ENCODE measurements at regions not wholly inside any gene's neighbourhood (a gene's known extent, or its start where the extent isn't known, plus 50 kb on each side); places are given as distances from the start of the nearest gene placed in this dataset.

DNA sequence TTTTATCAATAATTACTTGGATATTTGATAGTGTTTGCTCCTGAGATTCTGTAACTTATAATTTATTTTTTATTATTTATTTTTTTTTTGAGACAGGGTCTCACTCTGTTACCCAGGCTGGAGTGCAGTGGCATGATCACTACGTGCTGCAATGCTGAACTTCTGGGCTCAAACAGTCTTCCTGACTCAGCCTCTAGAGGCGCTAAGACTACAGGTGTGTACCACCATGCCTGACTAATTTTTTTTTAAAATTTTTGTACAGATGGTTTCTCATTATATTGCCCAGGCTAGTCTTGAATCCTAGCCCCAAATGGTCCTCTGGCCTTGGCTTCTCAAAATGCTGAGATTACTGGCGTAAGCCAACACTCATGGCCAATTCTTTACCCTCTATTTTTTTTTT, 845.5 kb upstream of the ADGRL4 start:
- DNase-seq = no peak

DNA sequence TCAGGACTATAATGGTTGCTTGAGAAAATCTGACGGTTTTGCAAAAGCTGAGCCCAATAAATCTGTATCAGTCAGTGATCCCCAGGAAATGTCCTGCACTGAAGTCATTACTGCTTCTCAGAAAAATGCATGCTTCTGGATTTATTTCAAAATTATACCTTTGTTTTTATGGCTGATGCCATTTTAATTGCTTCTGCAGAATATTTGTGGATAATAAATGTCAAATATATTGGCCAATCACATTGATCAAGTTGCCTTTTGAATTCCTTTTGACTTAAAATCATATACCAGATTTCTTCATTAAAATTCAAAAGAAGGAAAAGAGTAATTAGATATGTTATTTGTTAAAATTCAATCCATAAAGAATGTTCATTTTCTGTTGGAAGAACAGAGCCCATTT, 842.9 kb upstream of the ADGRL4 start:
- no peak for DNase-seq

DNA sequence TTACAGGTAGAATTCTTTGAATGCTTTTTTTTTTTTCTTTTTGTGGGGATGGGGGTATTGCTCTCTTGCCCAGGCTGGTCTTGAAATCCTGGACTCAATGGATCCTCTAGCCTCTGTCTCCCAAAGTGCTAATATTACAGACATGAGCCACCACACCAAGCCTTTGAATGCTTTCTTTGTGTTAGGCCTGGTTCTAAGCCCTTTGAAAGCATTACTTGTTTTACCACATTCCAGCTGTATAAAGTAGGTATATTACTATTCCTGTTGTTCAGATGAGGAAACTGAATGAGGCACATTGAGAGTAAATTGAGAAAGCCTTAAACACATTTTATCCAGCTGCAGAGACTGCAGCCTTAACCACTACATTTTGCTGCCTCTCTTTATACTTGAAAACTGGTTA, 841.8 kb upstream of the ADGRL4 start:
- peak; percentile 15 for DNase-seq

DNA sequence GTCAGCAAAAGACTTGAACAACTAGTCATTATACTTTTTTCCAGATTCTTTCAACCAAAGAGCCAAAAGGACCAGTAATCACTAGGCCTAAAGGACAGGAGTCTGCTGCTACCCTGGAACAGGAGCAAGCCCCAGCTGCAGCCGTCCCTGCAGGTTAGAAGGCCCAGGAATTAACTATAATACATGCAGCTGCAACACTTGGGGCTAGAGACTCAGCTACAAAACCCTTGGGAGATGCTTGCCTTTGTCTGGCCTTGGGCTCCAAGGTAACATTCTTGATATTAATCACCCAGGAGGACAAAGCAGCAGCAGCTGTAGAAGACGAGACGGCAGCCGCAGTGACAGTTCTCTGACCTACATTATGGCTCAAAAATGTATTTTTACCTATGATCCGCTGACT, 841.2 kb upstream of the ADGRL4 start:
- peak; percentile 34 for DNase-seq

DNA sequence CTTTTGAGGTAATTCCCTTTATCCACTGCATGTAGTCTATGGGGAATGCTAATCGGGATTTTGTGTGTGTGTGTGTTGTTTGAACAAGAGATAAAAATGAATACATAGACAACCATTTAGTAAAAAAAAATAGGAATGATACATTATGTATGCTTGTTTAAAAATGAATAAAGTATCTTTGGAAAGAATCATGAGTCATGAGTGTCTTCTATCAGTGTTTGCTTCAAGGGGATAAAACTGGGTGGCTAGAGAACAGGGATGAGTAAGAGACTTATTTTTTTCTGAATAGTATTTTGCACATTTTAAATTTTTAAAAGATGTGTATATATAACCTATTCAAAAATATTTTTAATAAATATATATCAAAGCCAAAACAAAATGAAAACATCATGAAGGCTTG, 839.4 kb upstream of the ADGRL4 start:
- DNase-seq = no peak

DNA sequence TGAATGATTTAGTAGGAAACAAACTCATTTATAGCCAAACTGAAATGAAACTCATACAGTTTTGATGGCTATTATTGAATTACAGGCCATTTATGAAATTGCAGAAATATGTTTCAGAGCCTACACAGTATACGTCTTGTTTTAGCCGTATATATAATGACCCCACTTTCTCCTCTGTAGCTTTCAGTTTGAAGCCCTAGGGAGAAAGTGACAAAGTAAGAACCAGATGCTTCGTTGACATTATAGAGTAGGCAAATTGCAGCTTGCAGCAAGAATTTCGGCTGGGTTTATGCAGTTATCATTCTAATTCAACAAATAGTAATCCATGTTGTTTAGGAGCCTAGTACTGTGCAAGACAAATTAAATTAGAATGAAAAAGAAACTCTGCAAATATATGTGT, 836.3 kb upstream of the ADGRL4 start:
- DNase-seq = no peak

DNA sequence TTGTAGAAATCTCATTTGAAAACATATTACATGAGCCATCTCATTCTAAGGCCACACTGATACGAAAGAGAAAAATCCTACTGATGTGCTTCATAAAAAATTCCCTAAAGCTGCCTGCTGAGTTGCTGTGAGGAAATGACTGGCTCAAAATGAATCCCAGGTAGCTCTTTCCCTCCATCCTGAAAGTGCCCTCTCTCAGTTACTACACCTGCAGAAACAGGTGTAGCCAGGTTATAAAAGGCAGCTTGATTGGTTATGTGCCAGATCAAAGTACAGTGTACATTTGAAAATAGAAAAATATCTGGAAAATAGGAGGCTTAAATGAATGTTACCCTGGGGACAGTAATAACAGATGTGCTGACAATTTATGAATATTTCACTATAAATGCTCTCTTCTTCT, 833.4 kb upstream of the ADGRL4 start:
- DNase-seq = no peak

DNA sequence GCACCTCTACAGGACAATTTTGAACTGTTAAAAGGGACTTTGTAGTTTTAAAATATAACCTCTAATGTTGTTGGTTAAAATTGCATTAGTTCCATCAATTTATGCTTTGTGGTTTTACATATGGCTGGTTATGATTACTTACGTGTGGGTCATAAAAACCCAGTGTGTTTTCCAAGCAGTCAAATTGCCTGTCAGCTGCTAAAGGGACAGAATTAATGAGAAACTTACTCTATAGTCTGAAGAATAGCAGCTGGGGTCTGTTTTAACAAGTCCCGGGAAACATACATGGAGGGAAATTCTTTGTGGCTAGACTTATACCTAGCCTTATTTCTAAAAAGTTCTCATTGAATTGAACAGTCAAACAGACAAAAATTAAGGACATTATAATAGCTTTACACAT, 820.9 kb upstream of the ADGRL4 start:
- DNase-seq = no peak

DNA sequence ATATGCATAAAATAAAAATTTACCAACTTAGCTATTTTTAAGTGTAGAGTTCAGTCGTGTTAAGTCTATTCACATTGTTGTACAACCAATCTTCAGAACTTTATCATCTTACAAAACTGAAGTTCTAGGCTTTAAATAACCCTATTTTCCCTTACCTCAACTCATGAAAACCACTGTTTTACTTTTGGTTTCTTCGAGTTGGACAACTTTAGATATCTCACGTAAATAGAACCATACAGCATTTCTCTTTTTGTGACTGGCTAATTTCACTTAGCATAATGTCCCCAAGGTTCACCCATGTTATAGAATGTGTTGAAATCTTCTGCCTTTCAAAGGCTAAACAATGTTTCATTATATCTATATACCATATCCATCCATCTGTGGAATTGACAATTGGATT, 819.0 kb upstream of the ADGRL4 start:
- DNase-seq = no peak

DNA sequence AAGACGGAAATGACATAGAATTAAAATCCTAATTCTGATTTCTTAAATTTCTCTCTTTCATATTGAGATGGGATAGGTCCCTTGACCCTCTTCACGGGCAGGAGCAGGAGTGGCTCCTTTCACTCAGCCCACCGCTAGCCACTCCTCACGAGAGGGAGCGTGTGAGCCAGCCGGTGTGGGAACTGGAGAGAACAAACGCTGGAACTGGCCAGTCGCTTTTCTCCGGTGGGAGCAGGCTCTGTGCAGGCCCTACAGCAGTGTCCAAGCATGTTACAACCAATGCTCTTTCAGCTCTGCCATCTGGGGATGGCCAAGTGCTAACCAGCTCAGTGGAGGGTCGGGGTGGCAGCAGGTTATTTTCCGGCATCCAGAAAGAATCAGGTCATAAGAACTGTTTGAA, 815.5 kb upstream of the ADGRL4 start:
- no peak for DNase-seq

DNA sequence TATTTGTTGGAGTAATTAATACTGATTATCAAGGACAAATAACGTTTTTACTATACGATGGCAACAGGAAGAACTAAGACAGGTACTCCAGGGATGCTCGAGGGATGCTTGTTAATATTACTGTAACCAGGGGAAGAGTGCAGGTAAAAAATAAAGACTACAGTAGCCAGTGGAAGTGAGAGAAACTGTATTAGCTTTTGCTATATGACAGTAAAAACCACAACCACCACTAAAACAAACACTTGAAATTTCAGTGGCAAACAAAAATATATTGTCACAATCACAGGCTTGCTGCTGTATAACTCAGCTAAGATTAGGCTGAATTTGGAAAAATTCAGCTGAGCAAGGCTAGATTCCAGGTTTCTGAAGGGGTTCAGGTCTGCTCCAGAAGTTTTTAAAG, 812.6 kb upstream of the ADGRL4 start:
- no peak for DNase-seq

DNA sequence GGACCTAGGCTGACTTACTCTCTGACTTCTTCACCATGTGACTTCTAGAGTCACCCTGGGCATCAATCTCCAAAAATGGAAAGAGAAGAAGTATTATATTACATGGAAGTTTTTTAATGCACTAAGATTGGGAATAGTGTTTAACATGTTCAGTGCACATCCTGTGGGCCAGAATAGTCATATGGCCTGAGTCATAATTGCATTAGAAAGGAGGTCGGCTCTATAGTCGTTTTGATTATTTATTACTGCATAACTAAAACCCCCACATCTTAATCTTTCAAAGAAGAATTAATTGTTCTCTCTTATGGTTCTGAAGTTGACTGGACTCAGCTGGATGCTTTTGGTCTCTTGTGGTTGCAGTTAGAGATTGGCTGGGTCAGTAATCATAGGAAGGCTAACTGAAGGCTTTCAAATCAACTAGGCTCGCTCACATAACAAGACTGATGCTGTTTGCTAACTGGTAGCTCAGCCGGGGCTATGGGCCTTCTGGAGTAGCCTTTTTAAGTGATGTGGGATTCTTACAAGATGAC, 810.6 kb upstream of the ADGRL4 start:
- DNase-seq = no peak

DNA sequence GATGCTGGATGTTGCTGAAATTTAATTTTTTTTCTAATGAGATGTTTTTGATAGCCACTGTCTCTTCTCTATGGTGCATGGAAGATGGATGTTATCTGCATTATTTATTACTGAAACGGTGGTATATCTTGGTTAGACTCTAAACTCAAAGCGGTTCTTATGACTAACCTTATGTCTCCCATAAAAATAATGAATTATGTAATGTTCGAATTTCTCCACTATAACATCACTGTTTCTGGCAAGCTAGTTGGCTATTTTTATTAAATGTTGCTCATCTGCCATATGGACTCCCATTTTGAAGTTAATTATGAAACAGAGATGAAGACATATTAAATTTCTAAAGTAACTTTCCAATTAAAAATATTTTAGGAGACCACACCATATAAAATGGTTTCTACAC, 808.6 kb upstream of the ADGRL4 start:
- no peak for DNase-seq

DNA sequence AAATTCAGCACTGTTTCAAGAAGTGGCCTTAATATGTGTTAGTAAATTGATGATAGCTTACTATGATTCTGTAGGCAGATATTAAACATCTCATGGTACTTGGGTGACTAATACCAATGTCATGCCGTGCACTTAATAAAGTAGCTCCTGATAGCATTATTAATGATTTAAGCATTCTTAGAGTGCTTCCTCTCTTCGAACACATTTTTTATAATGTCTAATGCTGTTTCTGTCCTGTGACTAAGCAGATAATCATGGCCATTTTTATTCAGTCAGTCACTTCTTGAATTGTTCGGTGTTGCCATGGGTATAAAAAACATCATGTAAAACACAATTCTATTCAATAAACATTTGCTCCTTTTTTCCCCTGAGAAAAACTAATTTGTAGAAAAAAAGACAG, 804.6 kb upstream of the ADGRL4 start:
- no peak for DNase-seq

DNA sequence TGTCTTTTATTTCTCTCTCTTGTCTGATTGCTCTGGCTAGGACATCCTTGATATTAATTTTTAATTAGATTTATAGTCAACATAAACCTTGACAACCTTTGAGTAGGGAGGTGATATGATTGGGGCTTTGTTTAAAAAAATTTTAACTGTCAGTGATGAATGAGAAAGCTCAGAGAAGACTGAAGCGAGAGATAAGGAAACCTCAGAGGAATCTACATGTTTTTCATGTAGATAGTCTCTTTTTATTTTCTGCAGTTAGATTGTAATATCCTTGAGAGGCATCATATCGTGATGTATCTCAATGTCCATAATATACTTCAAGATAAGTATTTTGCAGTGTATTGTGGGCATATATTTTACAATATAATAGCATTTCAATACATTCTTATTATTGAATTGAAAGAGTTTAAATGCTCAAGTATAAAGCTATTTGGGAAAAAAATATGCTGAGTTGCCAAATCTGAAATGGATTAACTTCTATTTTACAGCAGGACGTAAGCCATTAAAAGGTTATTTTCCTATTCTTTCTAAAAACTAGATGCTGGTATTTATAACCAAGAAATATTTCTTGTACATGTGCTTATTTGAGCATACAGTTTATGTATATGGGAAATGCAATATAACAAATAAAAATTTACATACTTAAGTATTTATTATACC, 802.4 kb upstream of the ADGRL4 start:
- no peak for DNase-seq

DNA sequence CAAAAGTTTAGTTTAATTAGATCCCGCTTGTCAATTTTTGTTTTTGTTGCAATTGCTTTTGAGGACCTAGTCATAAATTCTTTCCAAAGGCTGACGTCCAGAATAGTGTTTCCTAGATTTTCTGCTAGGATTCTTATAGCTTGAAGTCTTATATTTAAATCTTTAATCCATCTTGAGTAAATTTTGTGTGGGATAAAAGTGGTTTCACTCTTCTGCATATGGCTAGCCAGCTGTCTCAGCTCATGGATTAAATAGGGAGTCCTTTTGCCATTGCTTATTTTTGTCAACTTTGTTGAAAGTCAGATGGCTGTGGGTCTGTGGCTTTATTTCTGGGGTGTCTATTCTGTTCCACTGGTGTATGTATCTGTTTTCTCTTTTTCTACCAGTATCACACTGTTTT, 801.3 kb upstream of the ADGRL4 start:
- DNase-seq = no peak

DNA sequence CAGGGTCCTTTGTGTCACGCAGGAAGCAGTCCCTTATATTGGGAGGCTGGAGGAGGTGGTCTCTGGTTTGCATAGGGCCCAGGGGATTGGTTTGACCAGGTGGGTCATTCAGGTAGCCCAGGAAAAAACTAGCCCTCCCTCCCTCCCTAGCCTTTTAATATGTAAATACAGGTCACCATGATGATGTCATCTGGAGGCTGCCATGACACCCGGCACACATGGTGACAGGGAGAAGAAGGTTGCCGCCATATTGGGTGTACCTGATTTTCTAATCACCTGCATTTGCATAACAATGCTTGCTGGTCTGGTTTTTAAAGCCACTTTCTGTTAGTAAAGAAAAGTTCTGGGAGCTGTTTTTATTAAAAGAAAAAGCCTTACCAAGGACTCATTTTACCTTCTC, 791.0 kb upstream of the ADGRL4 start:
- DNase-seq = no peak

DNA sequence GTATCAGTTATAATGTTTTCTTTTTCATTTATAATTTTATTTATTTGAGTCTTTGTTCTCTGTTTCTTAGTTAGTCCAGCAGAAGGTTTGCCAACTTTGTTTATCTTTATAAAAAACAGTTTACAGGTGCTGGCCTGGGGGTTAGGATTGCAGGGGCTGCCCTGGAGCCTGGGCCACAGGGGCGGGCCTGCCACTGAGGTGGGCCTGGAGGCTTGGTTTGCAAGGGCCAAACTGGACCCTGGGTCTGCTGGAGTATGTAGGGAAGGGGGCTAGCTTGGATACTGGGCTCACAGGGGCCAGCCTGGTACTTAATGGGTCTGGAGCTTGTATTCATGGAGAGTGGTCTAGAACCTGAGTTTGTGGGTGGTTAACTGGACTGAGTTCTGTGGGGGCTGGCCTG, 789.9 kb upstream of the ADGRL4 start:
- DNase-seq = no peak

DNA sequence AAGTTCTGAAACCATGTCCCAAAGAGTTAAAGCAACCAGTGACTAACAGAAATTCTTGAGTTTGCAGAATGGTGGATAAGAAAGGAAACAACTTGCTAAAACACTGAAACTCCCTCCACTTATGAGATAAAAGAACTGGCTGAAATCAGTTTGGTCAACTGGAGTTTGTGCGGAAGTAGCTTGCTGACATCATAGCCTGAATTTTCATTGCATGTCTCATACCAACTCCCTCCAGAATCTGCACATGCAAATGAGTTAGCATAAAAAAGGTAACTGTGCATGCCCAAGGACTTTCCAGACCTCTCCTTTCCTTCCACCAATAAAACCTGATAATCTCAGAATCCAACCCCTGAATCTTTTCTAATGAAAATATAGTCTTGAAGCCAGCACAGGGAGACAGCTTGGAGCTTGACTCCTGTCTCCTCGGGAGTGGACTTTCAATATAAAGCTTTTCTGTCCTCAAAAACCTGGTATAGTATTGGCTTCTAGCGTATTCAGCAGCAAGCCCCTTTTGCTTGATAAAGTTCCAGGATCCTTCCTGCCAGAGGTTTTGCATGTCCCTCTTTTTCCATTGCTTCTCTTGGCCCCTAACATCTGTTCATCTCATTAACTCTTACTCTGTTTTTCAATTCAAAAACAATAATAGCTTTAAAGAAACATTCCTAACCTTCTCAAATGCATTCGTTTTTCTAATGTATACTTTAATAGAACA, 785.8 kb upstream of the ADGRL4 start:
- DNase-seq = no peak

DNA sequence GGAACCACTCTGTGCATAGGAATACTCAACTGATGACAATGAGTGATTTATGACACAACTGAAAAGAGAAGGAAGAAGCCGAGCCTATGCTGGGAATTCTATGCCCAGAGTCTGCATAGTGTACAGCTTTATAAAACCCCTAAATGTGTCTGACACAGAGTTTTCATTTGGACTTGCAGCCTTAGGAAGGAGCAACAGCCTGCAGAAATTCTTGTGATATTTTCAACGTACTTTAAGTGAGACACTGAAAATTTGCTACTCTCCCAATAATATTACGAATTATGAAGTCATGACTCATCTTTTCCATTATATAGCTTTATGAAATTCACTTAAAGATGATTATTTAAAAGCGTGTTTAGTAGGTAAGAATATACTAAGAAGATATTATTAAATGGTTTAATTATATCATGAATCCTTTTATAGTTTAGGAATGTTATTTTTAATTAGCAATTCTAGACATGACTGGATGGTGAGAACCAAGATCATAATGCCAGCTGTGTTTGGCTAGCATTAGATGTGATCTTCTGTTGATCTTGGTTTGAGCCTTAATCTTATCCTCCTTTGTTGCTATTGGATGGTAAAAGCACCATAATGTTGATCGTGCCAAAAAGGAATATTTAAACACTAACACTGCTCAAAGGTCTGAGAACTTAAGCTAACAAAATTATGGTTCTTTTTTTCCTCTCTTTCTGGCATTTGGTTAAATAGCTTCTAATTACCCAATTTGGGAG, 785.1 kb upstream of the ADGRL4 start:
- no peak for DNase-seq

DNA sequence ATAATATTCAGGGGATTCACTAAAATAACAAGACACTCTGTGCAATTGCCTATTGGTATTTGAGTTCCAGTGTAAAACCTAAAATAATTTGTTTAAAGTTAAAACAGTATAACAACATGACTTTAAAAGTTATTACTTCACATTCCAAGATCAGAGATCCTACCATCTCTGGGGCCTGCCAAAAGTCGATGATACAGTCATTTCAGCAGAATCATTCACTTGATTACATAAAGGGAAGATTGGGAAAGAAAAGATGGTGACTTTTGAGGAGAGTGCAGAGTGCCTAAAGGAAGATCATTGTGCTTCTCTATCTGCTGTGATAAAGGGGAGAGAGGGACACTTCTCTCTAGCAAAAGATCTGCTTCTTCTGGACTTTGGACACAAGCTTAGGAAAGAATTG, 784.4 kb upstream of the ADGRL4 start:
- no peak for DNase-seq

DNA sequence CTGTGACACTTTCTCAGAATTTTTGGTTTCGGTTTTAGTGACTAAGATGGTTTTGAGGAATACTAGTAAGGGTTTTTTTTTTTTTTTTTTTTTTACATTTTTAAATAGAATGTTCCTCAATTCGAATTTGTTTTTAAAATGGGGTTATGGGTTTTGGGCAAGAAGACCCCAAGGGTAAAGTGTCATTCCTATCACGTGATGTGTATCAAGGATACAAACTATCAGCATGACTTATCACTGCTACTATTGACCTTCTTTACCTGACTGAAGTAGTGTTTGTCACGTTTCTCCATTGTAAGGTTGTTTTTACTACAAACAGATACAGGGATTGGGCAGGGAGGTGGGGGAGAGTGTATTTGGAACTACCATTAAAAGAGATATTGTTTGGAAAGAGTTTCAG, 781.1 kb upstream of the ADGRL4 start:
- DNase-seq = no peak

DNA sequence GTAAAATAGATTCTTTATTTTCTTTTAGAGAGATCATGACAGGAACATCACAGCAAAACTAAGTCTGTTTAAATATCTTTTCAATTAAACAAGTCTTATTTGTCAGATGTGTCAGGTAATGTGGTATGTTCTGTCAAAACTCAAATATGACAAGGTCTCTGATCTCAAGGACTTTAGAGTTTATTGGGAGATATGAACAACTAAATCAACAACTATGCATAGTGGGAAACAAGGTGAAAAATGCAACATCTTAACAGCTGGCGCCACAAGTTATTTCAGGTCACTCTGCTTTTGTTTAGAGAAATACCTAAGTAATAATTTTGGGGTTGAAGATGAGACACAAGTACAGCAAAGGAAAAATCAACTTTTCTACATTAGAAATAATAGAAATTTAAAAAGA, 779.4 kb upstream of the ADGRL4 start:
- DNase-seq = no peak

DNA sequence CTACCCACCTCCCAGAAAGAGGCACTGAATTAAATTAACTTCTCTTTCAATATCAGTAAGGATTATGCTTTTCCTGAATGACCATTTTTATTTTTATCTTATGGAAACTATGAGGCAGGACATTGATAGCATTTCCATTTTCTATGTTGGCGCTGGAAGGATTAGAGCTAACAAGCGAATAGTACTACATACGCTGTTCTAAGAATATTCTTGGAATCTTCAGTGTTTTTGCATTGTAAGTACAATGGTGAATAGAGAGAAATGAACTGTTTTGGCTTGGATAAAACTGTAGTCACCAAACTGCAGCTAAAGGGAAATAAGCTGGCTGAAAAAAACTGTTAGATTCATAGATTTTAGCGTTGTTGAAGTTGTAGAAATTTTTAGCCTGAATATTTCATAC, 779.0 kb upstream of the ADGRL4 start:
- no peak for DNase-seq

All from retina (tissue), 1 donor.